Central memory CD8-positive, alpha-beta T cell (primary cell): ENCODE measurements at regions not wholly inside any gene's neighbourhood (a gene's known extent, or its start where the extent isn't known, plus 50 kb on each side); places are given as distances from the start of the nearest gene placed in this dataset.
A peak's percentile ranks its signal among the peaks of the same experiment; 100 is the strongest.

Experiments used
- ATAC-seq: fragments of 150-1000 bp; cut with Tn5 transposase; replicated peaks from 2 replicates; pipeline ENCODE4 v1.10.0; 2022; ENCODE audit warnings: mild to moderate bottlenecking, moderate FRiP score, moderate number of reproducible peaks; ENCODE audit not compliant: poor library complexity, severe bottlenecking; ENCODE audit errors: extremely low read depth
- DNase-seq, 2 donors: peaks; one replicate each; pipeline ENCODE4 v3.0.0; 2021; ENCODE audit warnings: low spot score in 2 of 2
- H3K27ac Mint-ChIP-seq: one replicate; pipeline ENCODE4 v1.8.0; 2022; ENCODE audit warnings: low read depth, mild to moderate bottlenecking, moderate library complexity, mixed read lengths
- H3K27me3 Mint-ChIP-seq: one replicate; pipeline ENCODE4 v1.8.0; 2022; ENCODE audit warnings: mixed read lengths
- H3K36me3 Mint-ChIP-seq: one replicate; pipeline ENCODE4 v1.8.0; 2022; ENCODE audit warnings: mild to moderate bottlenecking, moderate library complexity, mixed read lengths; ENCODE audit not compliant: insufficient read depth
- H3K4me1 Mint-ChIP-seq: one replicate; pipeline ENCODE4 v1.8.0; 2022; ENCODE audit warnings: mixed read lengths
- H3K4me3 Mint-ChIP-seq: one replicate; pipeline ENCODE4 v1.8.0; 2022; ENCODE audit warnings: mild to moderate bottlenecking, moderate library complexity, mixed read lengths
- H3K9me3 Mint-ChIP-seq: one replicate; pipeline ENCODE4 v1.8.0; 2022; ENCODE audit warnings: mixed read lengths

- peaks cover 49% of the 10 kb centered on the region for H3K27me3 Mint-ChIP-seq
- H3K27ac Mint-ChIP-seq: no peak overlapping the region
- no peaks in the 10 kb centered on the region for H3K9me3 Mint-ChIP-seq
- H3K36me3 Mint-ChIP-seq: no peaks in the 10 kb centered on the region
- H3K4me1 Mint-ChIP-seq: no peaks in the 10 kb centered on the region
- H3K4me3 Mint-ChIP-seq: no peak overlapping the region
- ATAC-seq (no peak), DNase-seq (no peak)
Measured at GRCh38 chr3:16026753-16027152, 147.7 kb upstream of the GALNT15 start.

- Mint-ChIP-seq H3K27ac (no peak overlapping the region), H3K4me1 (no peaks in the 10 kb centered on the region), H3K9me3 (no peaks in the 10 kb centered on the region), H3K36me3 (no peaks in the 10 kb centered on the region), H3K27me3 (peaks cover 45% of the 10 kb centered on the region), H3K4me3 (no peak overlapping the region)
- no peak for DNase-seq
- ATAC-seq: no peak
Measured at GRCh38 chr3:16028604-16029003, 145.9 kb upstream of the GALNT15 start.

- no peak for ATAC-seq
- no peak for DNase-seq
- Mint-ChIP-seq H3K4me3 (no peak overlapping the region), H3K27me3 (peaks cover 43% of the 10 kb centered on the region), H3K4me1 (no peaks in the 10 kb centered on the region), H3K9me3 (no peaks in the 10 kb centered on the region), H3K36me3 (no peaks in the 10 kb centered on the region), H3K27ac (no peak overlapping the region)
Measured at GRCh38 chr3:16030342-16030741, 144.1 kb upstream of the GALNT15 start.

- H3K4me1 Mint-ChIP-seq: no peaks in the 10 kb centered on the region
- no peaks in the 10 kb centered on the region for H3K36me3 Mint-ChIP-seq
- H3K9me3 Mint-ChIP-seq: no peaks in the 10 kb centered on the region
- H3K4me3 Mint-ChIP-seq: no peak overlapping the region
- DNase-seq: no peak
- no peak overlapping the region for H3K27ac Mint-ChIP-seq
- no peak for ATAC-seq
- H3K27me3 Mint-ChIP-seq: peaks cover 54% of the 10 kb centered on the region
Measured at GRCh38 chr3:16031434-16031833, 143.0 kb upstream of the GALNT15 start.

GRCh38 chr3:16033889-16034687 lies 140.4 kb upstream of the GALNT15 start:
- Mint-ChIP-seq H3K27ac (no peak overlapping the region), H3K4me3 (no peak overlapping the region)

GRCh38 chr3:16040991-16041390 lies 133.5 kb upstream of the GALNT15 start:
- ATAC-seq: no peak
- Mint-ChIP-seq H3K4me3 (no peak overlapping the region), H3K9me3 (no peaks in the 10 kb centered on the region), H3K27ac (no peak overlapping the region), H3K4me1 (no peaks in the 10 kb centered on the region), H3K27me3 (peaks cover 42% of the 10 kb centered on the region), H3K36me3 (no peaks in the 10 kb centered on the region)
- no peak for DNase-seq

More at GRCh38 chr3:16033889-16034687, 140.4 kb upstream of the GALNT15 start:
- no peaks in the 10 kb centered on the region for H3K4me1 Mint-ChIP-seq
- no peaks in the 10 kb centered on the region for H3K36me3 Mint-ChIP-seq
- H3K9me3 Mint-ChIP-seq: no peaks in the 10 kb centered on the region
- ATAC-seq (no peak), DNase-seq (no peak)
- peaks cover 52% of the 10 kb centered on the region for H3K27me3 Mint-ChIP-seq

- Mint-ChIP-seq H3K4me3 (no peak overlapping the region), H3K36me3 (no peaks in the 10 kb centered on the region), H3K27me3 (peaks cover 4% of the 10 kb centered on the region), H3K9me3 (no peaks in the 10 kb centered on the region), H3K4me1 (peaks cover 5% of the 10 kb centered on the region), H3K27ac (peak overlapping the region; percentile 5)
- ATAC-seq: peak; percentile 78
- no peak for DNase-seq
Measured at GRCh38 chr3:16048435-16049318, 125.8 kb upstream of the GALNT15 start.

GRCh38 chr3:16050641-16051467 lies 123.6 kb upstream of the GALNT15 start:
- ATAC-seq: no peak
- Mint-ChIP-seq H3K36me3 (no peaks in the 10 kb centered on the region), H3K4me3 (no peak overlapping the region), H3K4me1 (peaks cover 5% of the 10 kb centered on the region), H3K27ac (no peak overlapping the region), H3K27me3 (no peaks in the 10 kb centered on the region), H3K9me3 (no peaks in the 10 kb centered on the region)
- no peak for DNase-seq

GRCh38 chr3:16051691-16052090 lies 122.8 kb upstream of the GALNT15 start:
- DNase-seq: no peak
- no peak for ATAC-seq
- Mint-ChIP-seq H3K27me3 (no peaks in the 10 kb centered on the region), H3K4me3 (no peak overlapping the region), H3K36me3 (no peaks in the 10 kb centered on the region), H3K27ac (no peak overlapping the region), H3K4me1 (peaks cover 5% of the 10 kb centered on the region), H3K9me3 (no peaks in the 10 kb centered on the region)

- Mint-ChIP-seq H3K4me1 (peaks cover 5% of the 10 kb centered on the region), H3K27ac (no peak overlapping the region), H3K9me3 (no peaks in the 10 kb centered on the region), H3K4me3 (no peak overlapping the region), H3K36me3 (no peaks in the 10 kb centered on the region), H3K27me3 (no peaks in the 10 kb centered on the region)
- no peak for DNase-seq
- ATAC-seq: no peak
Measured at GRCh38 chr3:16052964-16053363, 121.5 kb upstream of the GALNT15 start.

GRCh38 chr3:16053794-16054193 lies 120.7 kb upstream of the GALNT15 start:
- no peaks in the 10 kb centered on the region for H3K36me3 Mint-ChIP-seq
- ATAC-seq (no peak), DNase-seq (no peak)
- peaks cover under 1% of the 10 kb centered on the region for H3K4me1 Mint-ChIP-seq
- H3K9me3 Mint-ChIP-seq: no peaks in the 10 kb centered on the region
- H3K4me3 Mint-ChIP-seq: no peak overlapping the region
- peaks cover 4% of the 10 kb centered on the region for H3K27me3 Mint-ChIP-seq
- no peak overlapping the region for H3K27ac Mint-ChIP-seq

- DNase-seq (no peak), ATAC-seq (no peak)
- Mint-ChIP-seq H3K27me3 (peaks cover 23% of the 10 kb centered on the region), H3K27ac (no peak overlapping the region), H3K4me3 (no peak overlapping the region), H3K9me3 (no peaks in the 10 kb centered on the region), H3K36me3 (no peaks in the 10 kb centered on the region), H3K4me1 (no peaks in the 10 kb centered on the region)
Measured at GRCh38 chr3:16055606-16056211, 118.8 kb upstream of the GALNT15 start.
